HG02798 (cell line): ENCODE measurements at regions not wholly inside any gene's neighbourhood (a gene's known extent, or its start where the extent isn't known, plus 50 kb on each side); places are given as distances from the start of the nearest gene placed in this dataset.
"Not testable (repeated sequence)": the region's sequence is repeated elsewhere in the genome, so short reads cannot be mapped to it uniquely, and the experiment has no call there.

Experiments
- ATAC-seq: cut with Tn5 transposase; IDR thresholded peaks from one replicate; pipeline ENCODE4 v1.9.1; 2021; ENCODE audit warnings: mild to moderate bottlenecking; ENCODE audit not compliant: unreplicated experiment, poor library complexity

GRCh38 chr11:38115381-38115780, 1517.3 kb upstream of the RAG2 start:
- not testable (repeated sequence) for ATAC-seq

GRCh38 chr11:38100836-38101462, 1502.9 kb upstream of the RAG2 start:
- no peak for ATAC-seq

GRCh38 chr11:38095268-38095667, 1497.2 kb upstream of the RAG2 start:
- ATAC-seq: no peak

- ATAC-seq: no peak
Observed at GRCh38 chr11:38089726-38090125, 1491.7 kb upstream of the RAG2 start.

GRCh38 chr11:38060920-38061319, 1462.9 kb upstream of the RAG2 start:
- ATAC-seq: no peak

GRCh38 chr11:38060136-38060535, 1462.1 kb upstream of the RAG2 start:
- ATAC-seq: no peak

- no peak for ATAC-seq
Observed at GRCh38 chr11:38046571-38047135, 1448.6 kb upstream of the RAG2 start.

GRCh38 chr11:38043060-38043459, 1445.0 kb upstream of the RAG2 start:
- ATAC-seq: no peak

GRCh38 chr11:38038777-38039176, 1440.7 kb upstream of the RAG2 start:
- ATAC-seq: no peak

- ATAC-seq: no peak
Observed at GRCh38 chr11:38019072-38019775, 1421.2 kb upstream of the RAG2 start.

GRCh38 chr11:38014405-38014804, 1416.4 kb upstream of the RAG2 start:
- no peak for ATAC-seq

- no peak for ATAC-seq
Observed at GRCh38 chr11:38013157-38013556, 1415.1 kb upstream of the RAG2 start.

- ATAC-seq: no peak
Observed at GRCh38 chr11:38011496-38011895, 1413.5 kb upstream of the RAG2 start.

- no peak for ATAC-seq
Observed at GRCh38 chr11:38009932-38010331, 1411.9 kb upstream of the RAG2 start.

- ATAC-seq: no peak
Observed at GRCh38 chr11:38006466-38006865, 1408.4 kb upstream of the RAG2 start.

- no peak for ATAC-seq
Observed at GRCh38 chr11:38005597-38005996, 1407.6 kb upstream of the RAG2 start.

- ATAC-seq: no peak
Observed at GRCh38 chr11:37999171-37999570, 1401.1 kb upstream of the RAG2 start.

GRCh38 chr11:37995886-37996285, 1397.8 kb upstream of the RAG2 start:
- no peak for ATAC-seq

- no peak for ATAC-seq
Observed at GRCh38 chr11:37988031-37988430, 1390.0 kb upstream of the RAG2 start.

GRCh38 chr11:37984991-37985390, 1387.0 kb upstream of the RAG2 start:
- ATAC-seq: no peak

- ATAC-seq: no peak
Observed at GRCh38 chr11:37978647-37979046, 1380.6 kb upstream of the RAG2 start.

- ATAC-seq: no peak
Observed at GRCh38 chr11:37973941-37974340, 1375.9 kb upstream of the RAG2 start.
